Astrocyte (in vitro differentiated cells and primary cell): ENCODE measurements at regions not wholly inside any gene's neighbourhood (a gene's known extent, or its start where the extent isn't known, plus 50 kb on each side); places are given as distances from the start of the nearest gene placed in this dataset.

Source experiments
- DNase-seq: peaks from one replicate; pipeline ENCODE4 v3.0.0-alpha.2; 2010; ENCODE audit warnings: low read depth
- FAIRE-seq: peaks from 2 replicates; lab custom pipeline; 2011; peaks lifted over from hg19 to GRCh38; lab: Jason Lieb, UNC
- H2AFZ ChIP-seq: 2 replicates; pipeline ENCODE4 v1.6.0; 2012; ENCODE audit warnings: low read depth, low read length, inconsistent platforms
- H3K27ac ChIP-seq: 2 replicates; pipeline ENCODE4 v1.5.1; 2011; ENCODE audit warnings: low read depth, low read length, inconsistent platforms
- H3K27me3 ChIP-seq: 2 replicates; pipeline ENCODE4 v1.6.0; 2011; ENCODE audit warnings: low read length, inconsistent platforms; ENCODE audit not compliant: insufficient read depth
- H3K36me3 ChIP-seq: 2 replicates; pipeline ENCODE4 v1.5.1; 2011; ENCODE audit warnings: low read length, inconsistent platforms; ENCODE audit not compliant: insufficient read depth
- H3K4me1 ChIP-seq: 2 replicates; pipeline ENCODE4 v1.5.1; 2011; ENCODE audit warnings: low read length, inconsistent platforms; ENCODE audit not compliant: insufficient read depth
- H3K4me2 ChIP-seq: 2 replicates; pipeline ENCODE4 v1.6.0; 2012; ENCODE audit warnings: low read length, inconsistent platforms
- H3K4me3 ChIP-seq: 2 replicates; pipeline ENCODE4 v1.5.1; 2011; ENCODE audit warnings: low read depth, mild to moderate bottlenecking, low read length, inconsistent platforms; ENCODE audit not compliant: insufficient read depth
- H3K79me2 ChIP-seq: 2 replicates; pipeline ENCODE4 v1.6.0; 2012; ENCODE audit warnings: mild to moderate bottlenecking, low read length, inconsistent platforms; ENCODE audit not compliant: insufficient read depth
- H3K9ac ChIP-seq: 2 replicates; pipeline ENCODE4 v1.6.0; 2012; ENCODE audit warnings: mild to moderate bottlenecking, low read length, inconsistent platforms
- H3K9me3 ChIP-seq: 2 replicates; pipeline ENCODE4 v1.5.1; 2012; ENCODE audit warnings: low read depth, mild to moderate bottlenecking, low read length, inconsistent platforms; ENCODE audit not compliant: insufficient read depth
- H4K20me1 ChIP-seq: 2 replicates; pipeline ENCODE4 v1.6.0; 2012; ENCODE audit warnings: low read length, inconsistent platforms; ENCODE audit not compliant: insufficient read depth
- H3K27ac Mint-ChIP-seq: one replicate; pipeline ENCODE4 v1.8.0; 2021; ENCODE audit warnings: mild to moderate bottlenecking, mixed read lengths; ENCODE audit not compliant: unreplicated experiment
- H3K27me3 Mint-ChIP-seq: one replicate; pipeline ENCODE4 v1.8.0; 2021; ENCODE audit warnings: low read depth, mixed read lengths; ENCODE audit not compliant: unreplicated experiment
- H3K36me3 Mint-ChIP-seq: one replicate; pipeline ENCODE4 v1.8.0; 2021; ENCODE audit warnings: low read depth, mixed read lengths; ENCODE audit not compliant: unreplicated experiment
- H3K4me1 Mint-ChIP-seq: one replicate; pipeline ENCODE4 v1.8.0; 2021; ENCODE audit warnings: low read depth, mixed read lengths; ENCODE audit not compliant: unreplicated experiment
- H3K4me3 Mint-ChIP-seq: one replicate; pipeline ENCODE4 v1.8.0; 2021; ENCODE audit warnings: mild to moderate bottlenecking, moderate library complexity, mixed read lengths; ENCODE audit not compliant: unreplicated experiment
- H3K9me3 Mint-ChIP-seq: one replicate; pipeline ENCODE4 v1.8.0; 2021; ENCODE audit warnings: mild to moderate bottlenecking, mixed read lengths; ENCODE audit not compliant: unreplicated experiment
- EZH2 ChIP-seq: IDR thresholded peaks from 2 replicates; pipeline ENCODE4 v1.6.1; 2012; ENCODE audit warnings: mild to moderate bottlenecking, low read length, inconsistent platforms; ENCODE audit not compliant: insufficient read depth
- TF ChIP-seq, protein P1 (sequence below): IDR thresholded peaks from 2 replicates; pipeline ENCODE4 v1.5.1; 2011; ENCODE audit warnings: low read depth, mild to moderate bottlenecking, inconsistent platforms, low read length, moderate library complexity; ENCODE audit not compliant: insufficient read depth

DNA sequence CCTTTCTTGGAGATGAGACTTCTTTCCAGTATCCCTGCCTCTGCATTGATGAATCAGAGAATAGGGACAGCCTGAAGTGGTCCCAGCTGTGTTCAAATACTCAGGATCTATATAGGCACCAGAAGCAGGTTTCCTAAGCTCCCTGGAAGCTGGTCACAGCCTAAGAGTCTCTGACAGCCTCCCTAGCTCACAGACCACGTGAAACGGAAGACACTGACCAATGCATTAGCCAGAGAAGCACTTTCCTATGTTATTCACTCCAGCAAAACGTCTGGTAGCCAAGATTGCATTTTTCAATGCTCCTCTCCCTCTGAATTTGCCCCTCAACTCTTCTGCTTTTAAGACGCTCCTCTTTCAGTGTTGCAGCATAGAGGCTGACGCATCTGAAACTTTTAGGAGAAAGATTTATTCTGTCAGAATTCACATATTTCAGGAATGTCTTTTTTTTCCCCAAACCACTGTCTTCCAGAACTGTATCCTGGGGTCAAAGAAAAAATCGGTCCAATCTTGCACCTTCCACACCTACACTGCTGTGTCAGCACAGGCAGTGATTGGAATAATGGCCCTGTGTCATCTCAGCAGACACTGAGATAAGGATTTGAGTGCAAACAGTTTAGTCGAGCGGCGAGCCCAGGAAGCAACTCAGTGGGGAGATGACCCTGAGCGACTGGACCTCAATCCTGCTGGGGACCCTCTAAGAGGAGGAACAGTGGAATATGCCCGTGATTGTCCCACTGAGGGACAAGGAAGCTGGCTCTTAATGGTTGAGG is 109.4 kb downstream of the SMIM20 start:
- Histone ChIP-seq H3K4me2 (peak overlapping the region; percentile 75), H2AFZ (no peak overlapping the region), H3K36me3 (no peaks in the 10 kb centered on the region), H3K9me3 (no peaks in the 10 kb centered on the region), H3K9ac (no peak overlapping the region), H3K79me2 (no peaks in the 10 kb centered on the region), H4K20me1 (no peaks in the 10 kb centered on the region), H3K4me3 (no peak overlapping the region), H3K27ac (no peak overlapping the region), H3K4me1 (peaks cover 32% of the 10 kb centered on the region), H3K27me3 (peaks cover 6% of the 10 kb centered on the region)
- Mint-ChIP-seq H3K4me1 (peaks cover 15% of the 10 kb centered on the region), H3K4me3 (no peak overlapping the region), H3K27ac (no peak overlapping the region), H3K9me3 (peaks cover 1% of the 10 kb centered on the region), H3K36me3 (no peaks in the 10 kb centered on the region), H3K27me3 (peaks cover 14% of the 10 kb centered on the region)
- TF ChIP-seq EZH2: no peak
- TF ChIP-seq, protein P1, sequence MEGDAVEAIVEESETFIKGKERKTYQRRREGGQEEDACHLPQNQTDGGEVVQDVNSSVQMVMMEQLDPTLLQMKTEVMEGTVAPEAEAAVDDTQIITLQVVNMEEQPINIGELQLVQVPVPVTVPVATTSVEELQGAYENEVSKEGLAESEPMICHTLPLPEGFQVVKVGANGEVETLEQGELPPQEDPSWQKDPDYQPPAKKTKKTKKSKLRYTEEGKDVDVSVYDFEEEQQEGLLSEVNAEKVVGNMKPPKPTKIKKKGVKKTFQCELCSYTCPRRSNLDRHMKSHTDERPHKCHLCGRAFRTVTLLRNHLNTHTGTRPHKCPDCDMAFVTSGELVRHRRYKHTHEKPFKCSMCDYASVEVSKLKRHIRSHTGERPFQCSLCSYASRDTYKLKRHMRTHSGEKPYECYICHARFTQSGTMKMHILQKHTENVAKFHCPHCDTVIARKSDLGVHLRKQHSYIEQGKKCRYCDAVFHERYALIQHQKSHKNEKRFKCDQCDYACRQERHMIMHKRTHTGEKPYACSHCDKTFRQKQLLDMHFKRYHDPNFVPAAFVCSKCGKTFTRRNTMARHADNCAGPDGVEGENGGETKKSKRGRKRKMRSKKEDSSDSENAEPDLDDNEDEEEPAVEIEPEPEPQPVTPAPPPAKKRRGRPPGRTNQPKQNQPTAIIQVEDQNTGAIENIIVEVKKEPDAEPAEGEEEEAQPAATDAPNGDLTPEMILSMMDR: no peak
- no peak for FAIRE-seq
- DNase-seq: peak; percentile 35

DNA sequence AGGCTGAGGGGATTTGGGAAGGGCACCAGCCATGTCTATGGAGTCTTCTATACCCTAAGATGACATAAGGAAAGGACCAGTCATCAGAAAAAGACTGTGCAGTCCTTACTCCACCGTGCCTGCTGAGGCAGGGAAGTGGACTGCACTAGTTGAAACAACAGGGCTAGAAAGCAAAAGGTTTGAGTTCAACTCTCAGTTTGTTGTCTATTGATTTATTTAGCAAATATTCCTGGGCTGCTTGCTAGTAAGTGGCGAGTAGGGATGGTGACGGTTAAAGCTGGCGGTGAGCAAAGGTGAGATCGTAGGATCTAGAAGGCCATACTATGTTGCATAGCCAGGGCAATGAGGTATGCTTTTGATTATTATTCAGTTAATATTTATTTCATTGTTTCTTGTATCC is 110.1 kb downstream of the SMIM20 start:
- Histone ChIP-seq H3K4me1 (peaks cover 32% of the 10 kb centered on the region), H3K27ac (no peak overlapping the region), H3K27me3 (peaks cover 6% of the 10 kb centered on the region), H3K79me2 (no peaks in the 10 kb centered on the region), H3K36me3 (no peaks in the 10 kb centered on the region), H3K4me2 (no peak overlapping the region), H2AFZ (no peak overlapping the region), H3K9me3 (no peaks in the 10 kb centered on the region), H3K4me3 (no peak overlapping the region), H4K20me1 (no peaks in the 10 kb centered on the region), H3K9ac (no peak overlapping the region)
- peaks cover 14% of the 10 kb centered on the region for H3K27me3 Mint-ChIP-seq
- H3K27ac Mint-ChIP-seq: peak overlapping the region; percentile 15
- peaks cover 15% of the 10 kb centered on the region for H3K4me1 Mint-ChIP-seq
- TF ChIP-seq, protein P1: no peak
- no peak for TF ChIP-seq EZH2
- FAIRE-seq (no peak), DNase-seq (no peak)
- H3K36me3 Mint-ChIP-seq: no peaks in the 10 kb centered on the region
- H3K4me3 Mint-ChIP-seq: no peak overlapping the region
- H3K9me3 Mint-ChIP-seq: peaks cover 1% of the 10 kb centered on the region
